Sigmoid colon (tissue), 6 donors: ENCODE measurements at regions not wholly inside any gene's neighbourhood (a gene's known extent, or its start where the extent isn't known, plus 50 kb on each side); places are given as distances from the start of the nearest gene placed in this dataset.

ENCODE experiments used
- DNase-seq: peaks from one replicate; pipeline ENCODE4 v3.0.0-alpha.2; 2019
- H3K27ac ChIP-seq, 4 donors: fragments of 200-600 bp; sonication (generic); one replicate each; pipeline ENCODE4 v1.5.1; 2016 to 2019; ENCODE audit warnings: mild to moderate bottlenecking in 1 of 4
- H3K27me3 ChIP-seq, 3 donors: fragments of 200-600 bp; sonication (generic); one replicate each; pipeline ENCODE4 v1.5.1; 2019; ENCODE audit warnings: mild to moderate bottlenecking in 1 of 3
- H3K36me3 ChIP-seq, 4 donors: fragments of 200-600 bp; sonication (generic); one replicate each; pipeline ENCODE4 v1.5.1; 2016 to 2019
- H3K4me1 ChIP-seq, 4 donors: fragments of 200-600 bp; sonication (generic); one replicate each; pipeline ENCODE4 v1.5.1; 2017 to 2019
- H3K4me3 ChIP-seq, 4 donors: fragments of 200-600 bp; sonication (generic); one replicate each; pipeline ENCODE4 v1.5.1; 2017 to 2019; ENCODE audit warnings: mild to moderate bottlenecking in 2 of 4, moderate library complexity in 1 of 4
- H3K9me3 ChIP-seq, 4 donors: fragments of 200-600 bp in 3 of 4; sonication (generic) in 3 of 4; one replicate each; pipeline versions ENCODE4 v1.5.1 to v1.6.1; 2013 to 2019
- EP300 ChIP-seq, 4 donors: sonication (generic); formaldehyde crosslinking; IDR thresholded peaks; one replicate each; pipeline ENCODE4 v1.6.1; 2017; ENCODE audit warnings: antibody characterized with exemption in 4 of 4
- POLR2A ChIP-seq, 2 donors: fragments of 450-650 bp; IDR thresholded peaks; one replicate each; pipeline ENCODE4 v1.6.1; 2016; ENCODE audit warnings: antibody characterized with exemption in 2 of 2, mild to moderate bottlenecking in 2 of 2, moderate library complexity in 2 of 2
- POLR2AphosphoS5 ChIP-seq, 4 donors: sonication (generic); formaldehyde crosslinking; IDR thresholded peaks; one replicate each; pipeline ENCODE4 v1.6.1; 2017; ENCODE audit warnings: antibody characterized with exemption in 4 of 4
- WGBS, 2 donors: extraction: QIAGEN DNeasy Blood & Tissue Kit; methylation state at CpG; one replicate each; pipeline ENCODE4 v1.1.7; 2013; 5-methylcytosine and 5-hydroxymethylcytosine counted together
- intact Hi-C: fragments of 100-400 bp; cut with DNase I; formaldehyde crosslinking; loops from one replicate; pipeline ENCODE4 v1.15.1; 2023
- TF ChIP-seq, protein P1 (sequence below), 4 experiments: fragments of 450-650 bp in 3 of 4; fragments of 200-600 bp in 1 of 4; IDR thresholded peaks; one replicate each; pipeline ENCODE4 v1.5.1; 2016 to 2019; ENCODE audit warnings: antibody characterized with exemption in 4 of 4, mild to moderate bottlenecking in 3 of 4, moderate library complexity in 2 of 4
- donor health status: healthy with polysubstance abuse.
- donor health status: healthy.

DNA sequence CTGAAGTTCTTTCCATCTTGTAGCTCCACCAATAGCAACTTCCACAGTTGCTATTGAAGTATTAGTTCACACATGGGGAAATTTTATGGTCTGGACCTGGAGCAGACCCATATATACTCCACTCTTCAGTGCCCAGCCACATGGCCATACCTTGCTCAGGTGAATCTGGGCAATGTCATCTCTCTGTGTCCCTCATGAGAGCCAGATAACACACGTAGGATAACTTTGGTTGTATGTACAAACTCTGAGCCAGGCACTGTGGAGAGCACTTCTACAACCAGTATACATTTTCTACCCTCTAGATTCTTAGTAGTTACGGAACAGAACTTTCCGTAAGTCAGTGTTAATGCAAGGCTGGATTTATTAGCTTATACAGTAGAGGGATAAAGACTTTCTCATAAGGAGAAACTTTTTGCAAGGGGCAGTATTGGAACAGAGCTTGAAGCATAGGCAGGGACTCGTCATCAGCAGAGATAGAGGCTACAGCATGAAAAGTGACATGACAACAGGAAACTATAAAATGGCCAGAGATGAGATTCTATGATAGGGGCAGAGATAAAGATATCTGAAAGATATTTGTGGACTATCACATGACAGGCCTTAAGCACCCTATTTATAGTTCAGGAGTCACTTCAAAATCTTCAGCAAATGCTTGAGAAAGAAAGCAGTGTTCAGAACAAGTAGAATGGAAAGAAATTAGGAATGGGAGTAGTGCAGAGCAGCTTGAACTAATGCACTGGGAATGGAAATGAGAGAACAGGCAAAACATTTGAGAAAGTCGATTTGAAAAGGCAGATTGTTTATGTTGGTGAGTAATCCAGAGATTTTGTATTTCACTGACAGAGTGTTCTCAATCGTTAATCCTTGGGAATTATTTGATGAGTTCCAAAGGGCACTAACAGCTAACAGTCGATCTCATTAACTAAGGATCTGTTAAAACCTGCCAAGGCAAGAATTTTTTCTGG lies 481.8 kb downstream of the USP25 start:
- WGBS, 2 donors: 42 to 65% methylated on average over 7 of the region's 7 CpGs
- Histone ChIP-seq H3K4me3 (peak overlapping the region in 1 of 4 donors; percentile 4), H3K4me1 (peaks cover 0 to 17% (median 0%) of the 10 kb centered on the region in 4 donors), H3K9me3 (no peaks in the 10 kb centered on the region), H3K27ac (peak overlapping the region; percentile 27 to 55 (median 40)), H3K27me3 (no peaks in the 10 kb centered on the region), H3K36me3 (no peaks in the 10 kb centered on the region)
- TF ChIP-seq EP300 (IDR thresholded peaks at IDR 0.05): no peak
- TF ChIP-seq, protein P1, sequence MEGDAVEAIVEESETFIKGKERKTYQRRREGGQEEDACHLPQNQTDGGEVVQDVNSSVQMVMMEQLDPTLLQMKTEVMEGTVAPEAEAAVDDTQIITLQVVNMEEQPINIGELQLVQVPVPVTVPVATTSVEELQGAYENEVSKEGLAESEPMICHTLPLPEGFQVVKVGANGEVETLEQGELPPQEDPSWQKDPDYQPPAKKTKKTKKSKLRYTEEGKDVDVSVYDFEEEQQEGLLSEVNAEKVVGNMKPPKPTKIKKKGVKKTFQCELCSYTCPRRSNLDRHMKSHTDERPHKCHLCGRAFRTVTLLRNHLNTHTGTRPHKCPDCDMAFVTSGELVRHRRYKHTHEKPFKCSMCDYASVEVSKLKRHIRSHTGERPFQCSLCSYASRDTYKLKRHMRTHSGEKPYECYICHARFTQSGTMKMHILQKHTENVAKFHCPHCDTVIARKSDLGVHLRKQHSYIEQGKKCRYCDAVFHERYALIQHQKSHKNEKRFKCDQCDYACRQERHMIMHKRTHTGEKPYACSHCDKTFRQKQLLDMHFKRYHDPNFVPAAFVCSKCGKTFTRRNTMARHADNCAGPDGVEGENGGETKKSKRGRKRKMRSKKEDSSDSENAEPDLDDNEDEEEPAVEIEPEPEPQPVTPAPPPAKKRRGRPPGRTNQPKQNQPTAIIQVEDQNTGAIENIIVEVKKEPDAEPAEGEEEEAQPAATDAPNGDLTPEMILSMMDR (IDR thresholded peaks at IDR 0.05): no peak
- TF ChIP-seq POLR2AphosphoS5 (IDR thresholded peaks at IDR 0.05): peak in 1 of 4 donors; percentile 5
- TF ChIP-seq POLR2A (IDR thresholded peaks at IDR 0.05): no peak
- intact Hi-C loops: no loop called here
- no peak for DNase-seq

DNA sequence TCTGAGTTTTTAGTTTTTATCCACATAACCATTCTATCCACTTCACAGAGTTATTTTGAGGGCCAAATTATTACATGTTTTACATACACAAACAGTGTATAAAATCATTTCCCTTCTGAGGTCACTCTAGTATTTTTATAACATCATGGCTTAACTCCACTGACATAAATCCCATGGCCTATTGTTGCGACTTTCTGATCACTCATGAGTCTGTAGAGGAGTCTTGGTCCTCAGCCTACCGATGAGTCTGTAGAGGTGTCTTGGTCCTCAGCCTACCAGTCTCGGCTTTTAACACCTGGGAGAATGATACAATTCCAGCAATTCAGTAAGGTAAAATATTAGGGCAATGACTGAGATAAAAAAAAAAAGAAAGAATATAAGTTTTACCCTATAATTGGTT lies 483.7 kb downstream of the USP25 start:
- WGBS, 2 donors: 82 to 89% methylated on average over 3 of the region's 3 CpGs

GRCh38 chr21:16215193-16215592 lies 485.4 kb downstream of the USP25 start:
- no peak overlapping the region for H3K27ac ChIP-seq
- TF ChIP-seq POLR2A (IDR thresholded peaks at IDR 0.05): no peak
- TF ChIP-seq EP300 (IDR thresholded peaks at IDR 0.05): no peak
- no peak for TF ChIP-seq POLR2AphosphoS5 (IDR thresholded peaks at IDR 0.05)
- TF ChIP-seq, protein P1 (IDR thresholded peaks at IDR 0.05): no peak
- H3K4me1 ChIP-seq: peaks cover 0 to 17% (median 0%) of the 10 kb centered on the region in 4 donors
- no peak for DNase-seq
- no peaks in the 10 kb centered on the region for H3K27me3 ChIP-seq
- intact Hi-C loops: no loop called here
- H3K4me3 ChIP-seq: no peak overlapping the region
- H3K36me3 ChIP-seq: no peaks in the 10 kb centered on the region
- no peaks in the 10 kb centered on the region for H3K9me3 ChIP-seq
- 80 to 90% methylated on average over 2 of the region's 2 CpGs for WGBS, 2 donors

More for the DNA sequence above, 483.7 kb downstream of the USP25 start:
- H3K9me3 ChIP-seq: no peaks in the 10 kb centered on the region
- peaks cover 0 to 17% (median 0%) of the 10 kb centered on the region in 4 donors for H3K4me1 ChIP-seq
- H3K27me3 ChIP-seq: no peaks in the 10 kb centered on the region
- DNase-seq: no peak
- no peak overlapping the region for H3K4me3 ChIP-seq
- H3K27ac ChIP-seq: peak overlapping the region in 1 of 4 donors; percentile 27
- no peak for TF ChIP-seq POLR2AphosphoS5 (IDR thresholded peaks at IDR 0.05)
- TF ChIP-seq POLR2A (IDR thresholded peaks at IDR 0.05): no peak
- TF ChIP-seq, protein P1 (IDR thresholded peaks at IDR 0.05): no peak
- no peak for TF ChIP-seq EP300 (IDR thresholded peaks at IDR 0.05)
- intact Hi-C loops: no loop called here
- no peaks in the 10 kb centered on the region for H3K36me3 ChIP-seq

GRCh38 chr21:16215663-16216183 lies 485.9 kb downstream of the USP25 start:
- H3K27me3 ChIP-seq: no peaks in the 10 kb centered on the region
- intact Hi-C loops: no loop called here
- WGBS, 2 donors: 38 to 42% methylated on average over 2 of the region's 2 CpGs
- H3K4me1 ChIP-seq: peaks cover 0 to 17% (median 0%) of the 10 kb centered on the region in 4 donors
- H3K4me3 ChIP-seq: no peak overlapping the region
- H3K36me3 ChIP-seq: no peaks in the 10 kb centered on the region
- no peak overlapping the region for H3K27ac ChIP-seq
- no peak for DNase-seq
- no peaks in the 10 kb centered on the region for H3K9me3 ChIP-seq
- no peak for TF ChIP-seq POLR2A (IDR thresholded peaks at IDR 0.05)
- no peak for TF ChIP-seq EP300 (IDR thresholded peaks at IDR 0.05)
- TF ChIP-seq POLR2AphosphoS5 (IDR thresholded peaks at IDR 0.05): no peak
- TF ChIP-seq, protein P1 (IDR thresholded peaks at IDR 0.05): no peak
